GM18502 (cell line): ENCODE measurements at regions not wholly inside any gene's neighbourhood (a gene's known extent, or its start where the extent isn't known, plus 50 kb on each side); places are given as distances from the start of the nearest gene placed in this dataset.

Experiments used
- ATAC-seq: cut with Tn5 transposase; IDR thresholded peaks from one replicate; pipeline ENCODE4 v1.9.1; 2021; ENCODE audit warnings: mild to moderate bottlenecking; ENCODE audit not compliant: unreplicated experiment, poor library complexity

- no peak for ATAC-seq
Measured at GRCh38 chr6:22875845-22876244, 306.5 kb downstream of the HDGFL1 start.

- no peak for ATAC-seq
Measured at GRCh38 chr6:22878324-22878701, 308.9 kb downstream of the HDGFL1 start.

GRCh38 chr6:22878706-22879105 lies 309.3 kb downstream of the HDGFL1 start:
- ATAC-seq: no peak

DNA sequence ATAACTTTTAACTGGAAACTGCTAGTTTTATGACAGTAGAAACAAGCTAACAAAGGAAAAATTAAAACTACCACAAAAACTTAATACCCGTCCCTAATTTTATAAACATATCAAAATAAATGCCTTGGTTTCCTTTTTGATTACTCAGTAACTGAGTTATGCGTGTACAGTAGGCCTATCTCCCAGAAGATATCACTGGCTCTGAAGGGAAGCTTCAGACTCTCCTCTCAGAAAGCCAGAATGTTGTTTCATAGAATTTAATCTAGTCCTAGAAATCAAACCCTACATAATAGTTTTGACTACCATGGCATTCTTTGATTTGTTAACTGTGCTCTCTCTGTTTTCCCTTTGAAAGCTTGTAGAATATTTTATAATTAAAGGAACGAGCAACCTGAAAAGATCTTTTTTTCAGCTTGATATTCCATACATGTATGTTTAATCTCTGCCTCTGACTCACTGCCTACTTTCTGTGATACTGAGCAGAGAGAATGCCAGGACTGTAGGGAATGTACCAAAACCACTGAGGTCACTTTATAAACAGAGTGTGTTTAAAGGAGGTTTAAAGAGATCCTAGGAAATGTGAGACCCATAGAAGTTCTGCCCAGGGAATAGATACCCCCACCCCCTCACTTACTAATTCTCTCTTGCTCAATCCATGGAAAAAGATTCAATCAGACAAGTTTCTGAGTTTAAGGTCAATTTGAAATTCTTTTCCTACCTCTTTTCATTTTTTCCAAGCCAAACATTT lies 311.5 kb downstream of the HDGFL1 start:
- ATAC-seq: no peak

- no peak for ATAC-seq
Measured at GRCh38 chr6:22882581-22882980, 313.2 kb downstream of the HDGFL1 start.

DNA sequence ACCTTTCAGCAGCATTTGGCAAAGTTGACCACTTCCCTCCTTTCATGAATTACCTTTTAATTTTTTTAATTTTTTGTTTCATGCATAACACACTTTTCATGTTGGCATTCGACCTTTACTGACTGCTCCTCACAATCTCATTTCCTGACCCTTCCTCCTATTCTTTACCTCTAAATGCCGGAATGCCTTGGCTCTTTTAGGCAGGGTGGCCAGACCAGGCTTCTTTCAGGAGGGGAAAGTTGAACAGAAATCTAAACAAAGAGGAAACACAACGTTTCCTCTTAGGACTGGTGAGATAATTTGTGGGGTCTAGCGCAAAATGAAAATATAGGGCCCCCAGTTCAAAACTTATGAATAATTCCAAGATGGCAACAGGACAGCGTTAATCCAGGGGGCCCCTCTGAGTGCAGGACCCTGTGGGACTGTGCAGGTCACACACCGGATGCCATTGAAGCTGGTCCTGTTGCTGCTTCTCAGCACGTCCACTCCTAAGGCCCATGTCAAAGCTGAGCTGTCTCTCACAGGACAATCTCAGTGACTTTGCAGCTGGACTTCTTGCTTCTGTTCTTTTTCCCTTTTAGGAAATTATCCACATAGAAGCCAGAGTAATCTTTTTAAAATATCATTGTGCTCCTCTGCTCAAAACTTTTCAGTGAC lies 313.8 kb downstream of the HDGFL1 start:
- ATAC-seq: no peak

- no peak for ATAC-seq
Measured at GRCh38 chr6:22884456-22884855, 315.1 kb downstream of the HDGFL1 start.

- no peak for ATAC-seq
Measured at GRCh38 chr6:22886650-22887581, 317.6 kb downstream of the HDGFL1 start.

DNA sequence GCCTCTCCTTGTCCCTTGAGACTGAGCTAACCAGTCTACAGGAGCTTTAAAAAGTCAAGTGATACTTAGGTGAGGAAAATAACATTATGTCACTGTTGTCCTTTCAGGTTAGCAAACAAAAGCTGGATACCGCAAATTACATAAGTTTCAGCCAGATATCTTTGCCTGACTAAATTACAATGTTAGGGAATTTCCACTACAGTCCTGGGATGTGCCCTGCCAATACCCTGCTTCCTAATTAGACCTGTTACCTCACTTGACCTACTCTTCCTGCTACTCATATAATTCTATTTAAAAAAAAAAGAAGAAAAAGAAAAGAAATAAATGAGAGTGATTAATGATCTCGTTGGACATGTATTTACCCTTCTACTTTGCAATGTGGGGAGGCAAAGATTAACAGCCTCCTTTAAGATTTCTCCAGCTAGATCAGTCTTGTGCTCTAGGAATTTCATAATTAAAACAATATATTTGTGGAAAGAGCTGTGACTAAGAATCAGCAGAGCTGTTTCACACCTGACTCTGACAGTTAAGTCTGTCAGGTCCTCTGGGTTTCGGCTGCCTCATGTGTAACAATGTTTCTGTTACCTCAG lies 318.9 kb downstream of the HDGFL1 start:
- ATAC-seq: no peak

DNA sequence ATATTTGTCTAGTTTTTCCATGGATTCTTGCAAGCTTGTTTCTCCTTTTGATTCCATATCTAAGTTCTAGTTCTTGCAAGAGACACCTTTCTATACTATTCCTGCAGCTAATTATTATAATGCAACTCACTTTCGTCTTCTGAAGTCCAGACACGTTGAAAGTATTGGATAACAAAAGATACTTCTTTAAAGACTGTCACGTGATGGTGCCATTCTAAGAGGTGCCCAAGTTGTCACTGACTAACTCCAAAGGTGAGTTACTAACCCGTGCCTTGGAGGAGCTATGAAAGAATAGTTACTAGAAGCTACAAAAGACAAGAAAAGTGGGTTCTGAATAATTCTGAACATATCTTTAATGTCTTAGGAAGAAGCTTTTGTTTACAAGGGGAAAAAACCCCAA lies 322.6 kb downstream of the HDGFL1 start:
- no peak for ATAC-seq

GRCh38 chr6:22892452-22892851 lies 323.1 kb downstream of the HDGFL1 start:
- no peak for ATAC-seq

- no peak for ATAC-seq
Measured at GRCh38 chr6:22896696-22897095, 327.3 kb downstream of the HDGFL1 start.

GRCh38 chr6:22899426-22899825 lies 330.1 kb downstream of the HDGFL1 start:
- ATAC-seq: no peak

GRCh38 chr6:22903826-22904225 lies 334.5 kb downstream of the HDGFL1 start:
- ATAC-seq: no peak

DNA sequence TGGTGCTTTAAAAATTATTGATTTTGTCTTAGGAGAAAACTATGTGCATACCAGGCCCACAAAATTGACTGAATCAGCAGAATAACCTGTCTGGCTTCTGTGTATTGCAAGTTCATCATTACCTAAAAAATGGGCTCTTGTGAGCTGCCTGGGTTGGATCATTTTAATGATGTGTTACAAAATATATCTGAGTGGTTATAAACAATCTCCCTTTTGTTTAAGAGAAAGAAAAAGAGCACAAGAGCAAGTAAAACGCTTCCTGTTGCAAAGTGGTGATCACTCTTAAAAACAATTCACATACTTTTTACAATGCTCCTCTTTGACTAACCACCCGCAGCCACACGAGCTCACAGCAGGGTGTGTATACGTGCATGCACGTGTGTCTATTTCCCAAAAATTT lies 335.1 kb downstream of the HDGFL1 start:
- ATAC-seq: no peak

- ATAC-seq: no peak
Measured at GRCh38 chr6:22906091-22906549, 336.8 kb downstream of the HDGFL1 start.

GRCh38 chr6:22907085-22907484 lies 337.7 kb downstream of the HDGFL1 start:
- no peak for ATAC-seq

DNA sequence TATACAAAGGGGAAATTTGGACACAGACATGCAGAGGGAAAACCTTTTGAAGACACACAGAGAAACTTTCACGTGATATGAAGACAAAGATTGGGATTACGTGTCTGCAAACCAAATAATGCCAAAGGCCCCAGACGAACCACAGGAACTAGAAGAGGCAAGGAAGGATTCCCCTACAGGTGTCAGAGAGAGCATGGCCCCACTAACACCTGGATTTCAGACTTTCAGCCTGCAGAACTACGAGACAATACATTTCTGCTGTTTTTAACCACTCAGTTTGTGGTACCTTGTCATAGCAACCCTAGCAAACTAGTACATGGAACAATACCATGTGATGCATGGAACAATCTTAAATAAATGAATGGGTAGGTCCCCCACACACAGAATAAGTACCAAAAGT lies 341.0 kb downstream of the HDGFL1 start:
- ATAC-seq: no peak

- ATAC-seq: no peak
Measured at GRCh38 chr6:22913612-22914011, 344.2 kb downstream of the HDGFL1 start.

- ATAC-seq: no peak
Measured at GRCh38 chr6:22917344-22917743, 348.0 kb downstream of the HDGFL1 start.

- no peak for ATAC-seq
Measured at GRCh38 chr6:22921828-22922227, 352.5 kb downstream of the HDGFL1 start.
